HG03025 (cell line): ENCODE measurements at regions not wholly inside any gene's neighbourhood (a gene's known extent, or its start where the extent isn't known, plus 50 kb on each side); places are given as distances from the start of the nearest gene placed in this dataset.

Experiments used
- ATAC-seq: cut with Tn5 transposase; IDR thresholded peaks from one replicate; pipeline ENCODE4 v1.9.1; 2021; ENCODE audit warnings: mild to moderate bottlenecking, moderate library complexity; ENCODE audit not compliant: unreplicated experiment, low FRiP score

DNA sequence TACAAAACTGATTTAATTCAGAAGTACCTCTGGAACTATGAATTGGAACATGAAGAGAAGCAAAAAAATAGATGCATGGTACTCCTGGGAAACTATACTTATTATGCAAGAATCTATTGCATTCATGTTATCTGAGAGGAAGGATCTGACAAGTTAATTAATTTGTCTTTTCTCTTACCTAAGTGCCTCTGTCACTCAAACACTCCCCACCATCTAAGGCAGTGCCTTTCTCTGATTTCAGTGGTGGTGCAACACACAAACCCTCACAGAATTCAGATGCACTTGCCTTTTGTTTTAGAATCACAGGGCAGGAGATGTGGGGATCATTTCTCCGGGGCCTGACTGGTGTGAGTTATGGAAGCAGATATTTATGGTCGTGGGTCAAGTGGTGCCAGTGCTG lies 52.5 kb upstream of the C9orf72 start:
- ATAC-seq, result no peak

- ATAC-seq, result no peak
Measured at GRCh38 chr9:27626244-27627187, 53.2 kb upstream of the C9orf72 start.

- ATAC-seq, result no peak
Measured at GRCh38 chr9:27627188-27627564, 53.9 kb upstream of the C9orf72 start.

DNA sequence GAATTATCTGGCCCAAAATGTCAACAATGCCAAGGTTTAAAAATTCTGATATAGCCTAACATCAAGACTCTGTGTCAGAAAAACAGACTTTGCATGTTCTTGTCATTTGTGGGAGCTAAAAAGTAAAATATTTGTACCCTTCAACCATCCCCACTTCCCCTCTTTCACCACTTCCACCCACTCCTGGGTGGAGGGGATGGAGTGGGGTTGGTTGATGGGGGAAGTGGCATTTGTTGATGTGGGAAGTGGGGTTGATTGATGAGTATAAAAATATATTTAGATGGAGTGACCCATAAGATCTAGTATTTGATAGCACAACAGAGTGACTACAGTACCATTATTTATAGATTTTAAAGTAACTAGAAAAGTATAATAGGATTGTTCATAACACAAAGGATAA lies 55.0 kb upstream of the C9orf72 start:
- no peak for ATAC-seq

DNA sequence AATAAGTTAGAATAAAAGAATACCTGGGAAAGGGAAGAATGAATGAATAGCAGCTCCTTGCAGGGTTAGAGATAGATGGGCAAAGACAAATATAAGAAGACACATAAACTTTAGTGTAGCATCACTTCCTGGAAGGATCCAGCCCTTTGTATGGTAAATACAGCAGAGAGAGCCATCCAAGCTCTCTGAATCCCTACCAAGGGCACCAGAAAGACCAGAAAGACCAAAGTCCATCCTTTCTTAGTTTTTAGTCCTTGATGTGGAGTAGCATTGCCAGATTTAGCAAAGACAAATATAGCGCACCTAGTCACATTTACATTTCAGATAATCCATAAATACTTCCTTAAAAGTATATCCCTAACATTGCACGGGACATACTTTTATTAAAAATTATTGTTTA lies 56.1 kb upstream of the C9orf72 start:
- no peak for ATAC-seq

GRCh38 chr9:27632254-27632653 lies 59.0 kb upstream of the C9orf72 start:
- no peak for ATAC-seq

DNA sequence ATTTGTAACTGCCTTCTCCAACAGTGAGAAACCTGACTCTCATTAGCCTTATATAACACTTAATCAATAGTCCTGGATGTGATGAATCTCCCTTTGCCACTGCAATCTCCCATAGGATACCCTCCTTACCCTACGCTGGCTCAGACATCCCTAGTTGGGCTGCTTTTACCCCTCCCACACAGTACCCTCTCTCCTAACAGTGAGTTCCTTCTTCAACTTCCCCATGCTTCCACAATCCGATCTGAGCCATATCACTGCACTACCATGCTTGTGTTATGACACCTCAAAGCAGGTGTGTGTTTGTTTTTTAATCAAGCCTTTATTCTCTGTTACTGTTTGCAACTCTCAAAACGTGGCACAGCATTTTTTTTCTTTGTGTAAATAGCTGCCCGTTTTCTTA lies 60.5 kb upstream of the C9orf72 start:
- ATAC-seq, result no peak

DNA sequence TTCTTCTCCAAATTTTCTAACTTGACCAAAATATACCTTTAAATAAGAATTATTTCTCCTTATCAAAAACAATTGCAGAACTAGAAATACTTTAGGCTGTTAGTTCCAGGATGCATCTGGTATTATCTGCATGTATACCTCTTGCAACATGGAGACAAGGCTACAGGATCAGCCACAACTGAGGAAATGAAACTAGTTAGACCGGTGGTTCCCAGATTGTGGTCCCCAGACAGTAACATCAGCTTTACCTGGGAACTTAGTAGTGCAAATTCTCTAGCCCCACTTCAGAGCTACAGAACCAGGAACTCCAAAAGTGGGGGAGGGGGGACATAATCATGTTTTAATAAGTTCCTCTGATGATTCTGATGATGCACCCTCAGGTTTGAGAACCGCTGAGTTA lies 61.6 kb upstream of the C9orf72 start:
- no peak for ATAC-seq

GRCh38 chr9:27638716-27639115 lies 65.4 kb upstream of the C9orf72 start:
- ATAC-seq, result no peak

GRCh38 chr9:27645161-27645840 lies 72.0 kb upstream of the C9orf72 start:
- no peak for ATAC-seq

DNA sequence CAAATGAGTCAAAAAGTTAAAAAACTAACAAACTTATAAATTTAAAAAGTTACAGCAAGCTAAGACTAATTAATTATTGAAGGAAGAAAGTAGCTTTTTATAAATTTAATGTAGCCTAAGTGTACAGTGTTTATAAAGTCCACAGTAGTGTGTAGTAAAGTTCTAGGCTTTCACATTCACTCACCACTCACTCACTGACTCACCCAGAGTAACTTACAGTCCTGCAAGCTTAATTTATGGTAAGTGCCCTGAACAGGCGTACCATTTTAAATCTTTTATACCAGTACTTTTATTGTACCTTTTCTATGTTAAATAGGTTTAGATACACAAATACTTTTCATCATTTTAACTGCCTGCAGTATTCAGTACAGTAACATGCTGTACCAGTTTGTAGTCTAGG lies 80.0 kb upstream of the C9orf72 start:
- ATAC-seq, result no peak

- no peak for ATAC-seq
Measured at GRCh38 chr9:27653957-27654356, 80.7 kb upstream of the C9orf72 start.

DNA sequence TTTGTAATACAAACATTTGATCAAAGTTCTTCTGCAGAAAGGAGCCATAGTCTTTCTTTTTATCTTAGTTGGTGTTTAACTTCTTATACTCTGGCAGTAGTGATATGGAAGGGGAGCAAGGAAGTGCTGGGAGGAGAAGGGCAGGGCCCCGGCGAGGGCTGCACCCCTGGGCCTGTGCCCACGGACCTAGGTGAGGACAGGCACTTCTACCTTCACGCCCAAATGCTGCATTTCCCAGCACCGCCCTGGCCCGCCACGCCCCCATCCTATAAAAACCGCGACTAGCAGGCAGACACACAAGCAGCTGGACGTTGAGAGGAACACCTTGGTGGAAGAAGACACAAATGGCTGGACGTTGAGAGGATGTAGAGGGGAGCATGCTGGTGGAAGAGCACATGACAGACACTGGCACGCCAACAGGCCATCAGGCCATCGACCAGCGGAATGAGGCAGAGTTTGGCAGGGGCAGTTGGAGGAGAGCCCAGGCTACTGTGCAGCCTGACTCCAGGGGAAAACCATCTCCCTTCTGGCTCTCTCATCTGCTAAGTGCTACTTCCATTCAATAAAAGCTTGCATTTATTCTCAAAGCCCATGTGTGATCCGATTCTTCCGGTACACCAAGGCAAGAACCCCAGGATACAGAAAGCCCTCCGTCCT lies 81.5 kb upstream of the C9orf72 start:
- no peak for ATAC-seq

- no peak for ATAC-seq
Measured at GRCh38 chr9:27655441-27655840, 82.2 kb upstream of the C9orf72 start.

DNA sequence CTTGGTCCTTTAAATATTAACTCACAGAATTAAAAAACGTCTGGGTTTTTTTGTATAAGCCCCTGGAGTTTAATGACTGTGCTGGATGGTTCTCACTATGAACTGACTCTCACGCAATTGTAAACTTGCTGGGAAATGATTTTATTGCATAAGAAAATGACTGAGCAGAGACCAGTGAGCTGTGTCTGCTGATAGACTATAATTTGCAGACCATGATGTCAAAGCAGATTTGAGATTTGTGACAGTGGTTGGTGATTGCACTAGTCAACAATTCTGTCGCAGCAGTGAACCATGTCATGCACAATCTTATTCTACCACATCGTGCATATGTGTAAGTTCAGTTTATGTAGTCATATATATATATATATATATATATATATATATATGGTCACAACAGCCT lies 85.7 kb upstream of the C9orf72 start:
- no peak for ATAC-seq

GRCh38 chr9:27659571-27659970 lies 86.3 kb upstream of the C9orf72 start:
- ATAC-seq, result no peak

GRCh38 chr9:27660148-27660547 lies 86.9 kb upstream of the C9orf72 start:
- ATAC-seq, result no peak

- no peak for ATAC-seq
Measured at GRCh38 chr9:27663526-27663925, 90.2 kb upstream of the C9orf72 start.

DNA sequence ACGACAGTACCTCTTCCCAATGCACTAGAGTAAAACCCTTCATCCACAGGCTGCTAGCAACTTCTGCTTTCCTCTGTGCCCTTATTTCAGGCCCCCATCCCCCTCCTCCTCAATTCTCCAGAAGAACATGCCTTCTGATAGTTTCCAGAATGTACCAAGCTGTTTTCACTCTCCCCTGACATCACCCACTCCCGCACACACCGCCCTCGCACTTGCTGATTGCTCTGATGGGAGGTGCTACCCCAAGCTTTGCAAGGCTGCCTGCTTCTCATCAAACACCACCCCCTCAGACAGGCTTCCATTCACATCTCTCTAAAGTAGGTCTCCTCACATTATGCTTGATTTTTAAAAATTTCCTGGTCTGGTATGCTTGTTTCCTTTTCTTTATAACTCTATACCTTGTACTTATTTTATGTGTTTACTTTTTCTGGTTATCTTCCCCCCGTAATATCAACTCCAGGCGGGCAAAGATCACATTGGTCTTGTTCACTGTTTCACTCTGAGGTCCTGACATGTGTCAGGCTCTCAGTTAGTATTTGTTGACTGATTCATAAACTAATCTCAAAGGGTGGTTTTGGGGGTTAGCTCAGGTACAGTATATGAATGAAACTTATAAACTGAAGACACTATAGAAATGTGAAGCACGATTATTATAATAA lies 91.0 kb upstream of the C9orf72 start:
- ATAC-seq, result no peak

GRCh38 chr9:27665136-27665535 lies 91.9 kb upstream of the C9orf72 start:
- no peak for ATAC-seq

DNA sequence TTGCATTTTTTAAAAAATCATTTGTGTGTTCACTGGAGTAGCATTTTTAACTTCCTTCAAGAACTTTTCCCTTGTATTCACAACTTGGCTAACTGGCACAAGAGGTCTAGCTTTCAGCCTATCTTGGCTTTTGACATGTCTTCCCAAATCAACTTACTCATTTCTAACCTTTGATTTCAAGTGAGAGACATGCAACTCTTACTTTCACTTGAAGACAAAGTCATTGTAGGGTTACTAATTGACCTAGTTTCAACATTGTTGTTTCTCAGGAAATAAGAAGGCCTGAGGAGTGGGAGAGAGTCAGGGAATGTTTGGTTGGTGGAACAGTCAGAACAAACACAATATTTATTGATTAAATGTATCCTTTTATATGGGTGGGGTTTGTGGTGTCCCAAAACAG lies 95.0 kb upstream of the C9orf72 start:
- no peak for ATAC-seq
